NCI-H2081 treated with DMSO at 0.1 percent for 48 hours (cell line): ENCODE measurements at regions not wholly inside any gene's neighbourhood (a gene's known extent, or its start where the extent isn't known, plus 50 kb on each side); places are given as distances from the start of the nearest gene placed in this dataset.
"Not testable (repeated sequence)": the region's sequence is repeated elsewhere in the genome, so short reads cannot be mapped to it uniquely, and the experiment has no call there.

ENCODE experiments used
- DNase-seq: peaks from one replicate; lab custom pipeline; 2025; lab: John Stamatoyannopoulos, UW

DNA sequence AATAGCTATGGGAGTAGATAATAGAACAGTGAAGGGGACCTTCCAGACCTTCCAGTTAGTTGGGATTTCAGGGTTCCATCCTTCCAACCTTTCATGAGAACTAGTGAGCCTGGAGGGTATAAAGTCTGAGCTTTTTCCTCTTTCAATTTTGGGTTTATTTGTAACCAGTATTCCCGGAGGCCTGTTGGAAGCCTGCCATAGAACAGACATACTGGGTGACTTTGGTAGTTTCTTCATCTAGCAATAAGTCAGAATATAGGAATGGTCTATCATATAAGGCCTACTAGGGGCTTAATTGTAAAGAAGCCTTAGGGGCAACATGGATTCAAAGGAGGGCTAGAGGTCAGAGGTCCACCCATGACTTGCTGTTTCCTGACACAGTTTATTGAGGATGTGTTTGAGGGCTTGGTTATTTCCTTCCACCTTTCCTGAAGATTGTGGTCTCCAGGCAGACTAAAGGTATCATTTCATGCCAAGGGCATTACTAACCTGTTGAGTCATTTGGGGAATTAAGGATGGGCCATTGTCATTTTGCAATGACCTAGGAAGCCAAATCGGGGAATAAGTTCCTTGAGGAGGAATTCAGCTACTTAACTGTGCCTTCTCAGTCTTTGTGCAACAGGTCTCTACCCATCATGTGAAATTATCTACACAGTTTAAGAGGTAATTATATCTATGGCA is 410.3 kb downstream of the SLC6A15 start:
- no peak for DNase-seq

DNA sequence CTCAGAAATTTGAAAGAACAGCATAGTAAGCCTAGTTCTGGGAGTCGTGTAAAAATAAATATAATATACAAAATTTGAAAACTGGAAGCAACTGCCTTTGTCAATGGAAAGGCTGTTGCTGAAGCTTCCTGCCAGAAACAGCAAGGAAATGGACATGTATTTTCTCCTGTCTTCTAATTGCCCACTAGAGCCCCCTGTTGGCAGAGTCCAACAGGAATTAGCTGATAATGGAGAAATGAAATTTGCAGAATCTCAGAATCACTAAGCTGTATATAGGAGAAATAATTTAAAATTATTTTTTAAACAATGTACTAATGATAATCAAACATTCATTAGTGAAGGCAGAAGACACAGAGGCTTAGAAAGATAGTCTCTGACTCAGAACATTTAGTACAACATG is 414.8 kb downstream of the SLC6A15 start:
- DNase-seq: no peak

DNA sequence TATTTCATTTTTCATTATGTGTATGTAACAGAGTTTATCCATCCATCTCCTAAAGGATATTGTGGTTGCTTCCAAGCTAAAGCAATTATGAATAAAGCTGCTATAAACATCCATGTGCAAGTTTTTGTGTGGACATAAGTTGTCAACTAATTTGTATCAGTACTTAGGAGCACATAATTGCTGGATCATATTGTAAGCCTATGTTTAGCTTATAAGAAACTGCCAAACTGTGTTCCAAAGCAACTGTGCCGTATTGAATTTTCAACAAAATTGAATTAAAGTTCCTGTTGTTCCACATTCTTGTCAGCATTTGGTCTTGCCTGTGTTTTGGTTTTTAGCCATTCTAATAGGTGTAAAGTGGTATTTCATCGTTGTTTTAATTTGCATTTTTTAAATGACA is 416.9 kb downstream of the SLC6A15 start:
- no peak for DNase-seq

DNA sequence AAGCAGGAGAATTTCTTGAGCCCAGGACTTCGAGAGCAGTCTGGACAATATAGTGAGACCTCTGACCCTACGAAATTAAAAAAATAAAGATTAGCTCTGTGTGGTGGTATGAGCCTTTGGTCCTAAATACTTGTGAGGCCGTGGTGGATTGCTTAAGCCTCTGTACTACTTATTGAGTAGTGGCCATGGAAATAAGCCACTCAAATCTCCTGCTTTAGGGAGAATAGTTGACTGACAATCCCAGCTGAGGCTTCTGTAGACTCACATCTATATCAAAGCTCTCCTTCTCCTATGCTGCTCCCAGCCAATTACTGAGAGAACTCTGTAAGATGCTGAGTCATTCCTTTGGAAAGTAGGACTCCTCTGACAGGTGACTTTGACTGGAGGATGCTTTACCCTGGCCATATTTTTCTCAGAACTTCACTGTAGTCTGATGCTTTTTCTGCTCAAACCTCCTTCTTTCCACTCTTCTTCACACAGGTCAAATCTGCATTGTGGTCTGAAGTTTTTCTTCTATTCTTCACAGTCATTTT is 420.2 kb downstream of the SLC6A15 start:
- DNase-seq: no peak

DNA sequence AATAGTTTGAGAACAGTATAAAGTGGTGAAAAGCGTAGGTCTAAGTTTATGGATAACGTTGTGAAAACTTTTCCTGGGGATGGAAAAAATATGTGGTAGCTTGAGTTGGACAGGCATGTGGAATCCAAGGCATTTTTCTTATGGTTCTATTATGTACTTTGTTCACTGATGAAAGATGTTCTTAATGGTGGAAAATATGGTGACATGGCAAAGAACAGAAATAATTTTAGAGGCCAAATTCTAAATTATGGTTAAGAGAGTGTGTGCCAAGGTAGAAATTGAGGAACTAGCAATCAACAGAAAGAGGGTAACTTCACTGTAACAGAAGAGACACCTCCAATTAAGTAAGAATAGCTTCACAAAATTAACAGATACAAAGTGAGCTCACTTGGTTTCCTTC is 427.8 kb downstream of the SLC6A15 start:
- no peak for DNase-seq

DNA sequence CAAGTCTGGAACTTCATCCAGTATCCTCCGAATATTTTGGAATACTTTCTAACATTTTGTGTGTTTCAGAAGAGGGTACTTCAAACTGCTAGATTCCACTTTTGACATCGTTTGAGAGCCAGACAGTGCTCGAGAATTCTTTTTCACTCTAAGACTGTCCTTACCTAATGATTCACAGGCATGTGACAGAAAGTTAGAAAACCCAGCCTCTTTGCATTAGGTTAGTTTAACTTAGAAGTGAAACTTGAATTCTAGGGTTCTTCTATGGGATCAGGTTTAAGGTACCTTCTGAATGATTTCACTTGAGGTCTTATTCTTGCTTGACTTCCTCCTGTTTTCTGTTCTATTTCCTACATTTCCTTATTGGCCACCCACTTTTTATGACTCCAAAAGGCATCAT is 431.8 kb downstream of the SLC6A15 start:
- DNase-seq: no peak

DNA sequence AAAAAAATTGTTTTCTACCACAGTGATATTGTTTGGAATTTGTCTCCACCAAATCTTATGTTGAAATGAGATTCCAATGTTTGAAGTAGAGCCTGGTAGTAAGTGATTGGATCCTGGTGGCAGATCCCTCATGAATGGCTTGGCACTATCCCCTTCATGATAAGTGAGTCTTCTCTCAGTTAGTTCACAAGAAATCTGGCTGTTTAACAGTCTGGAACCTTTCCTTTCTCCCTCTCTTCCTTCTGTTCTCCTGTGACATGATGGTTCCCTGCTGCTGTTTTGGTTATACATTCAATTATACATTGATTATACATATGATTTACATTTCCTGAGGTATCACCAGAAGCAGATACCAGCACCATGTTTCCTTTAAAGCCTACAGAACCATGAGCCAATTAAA is 442.2 kb downstream of the SLC6A15 start:
- no peak for DNase-seq

DNA sequence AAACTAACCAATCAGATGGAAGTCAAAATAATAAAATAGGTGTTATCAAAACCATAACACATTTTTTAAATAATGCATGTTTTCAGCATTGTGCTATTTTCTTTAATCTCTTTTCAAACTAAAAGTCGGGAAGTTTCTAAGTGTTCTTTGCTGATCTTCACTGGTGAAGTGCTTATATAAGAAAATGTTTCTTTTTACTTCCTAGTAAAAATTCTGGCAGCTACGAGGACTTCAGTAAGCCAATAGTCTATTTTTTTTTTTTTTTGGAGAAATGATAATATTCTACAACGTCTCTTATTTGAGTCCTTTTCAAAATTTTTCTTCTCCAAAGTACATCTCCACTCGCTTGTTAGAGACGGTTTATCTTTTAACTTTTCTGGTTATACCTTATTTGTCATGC is 448.0 kb downstream of the SLC6A15 start:
- no peak for DNase-seq

DNA sequence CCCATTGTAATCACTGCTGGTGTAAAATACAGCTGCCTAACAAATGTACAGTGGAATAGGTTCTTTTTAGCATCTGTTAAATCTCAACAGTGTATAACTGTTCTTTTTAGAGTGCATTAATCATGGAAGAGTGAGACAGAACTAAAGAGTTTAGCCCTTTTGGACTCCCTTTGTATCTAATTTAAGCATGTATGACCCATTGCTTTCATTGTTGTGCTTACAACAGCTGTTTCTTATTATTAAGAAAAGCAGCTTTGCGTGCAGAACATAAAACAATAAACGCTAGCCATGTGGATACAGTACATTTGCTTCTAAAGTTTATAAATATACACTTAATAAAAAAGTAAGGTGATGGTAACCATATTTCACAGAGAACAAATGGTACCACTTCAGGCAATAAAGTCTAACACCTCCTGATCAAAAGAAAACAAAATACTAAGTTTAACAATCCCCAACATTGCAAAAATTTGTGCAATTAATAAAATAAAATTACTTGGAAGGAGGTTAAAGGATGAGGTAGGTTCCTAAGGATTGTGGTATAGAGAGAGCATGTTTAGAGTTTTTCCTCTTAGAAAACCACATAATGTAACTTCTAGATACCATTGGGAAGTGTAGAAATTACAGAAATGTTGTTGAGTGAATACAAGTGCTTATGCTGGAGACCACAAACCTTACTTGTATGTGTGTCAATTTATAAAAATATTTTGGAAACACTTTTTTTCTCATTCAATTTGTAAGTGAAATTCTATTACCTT is 448.7 kb downstream of the SLC6A15 start:
- DNase-seq: no peak

DNA sequence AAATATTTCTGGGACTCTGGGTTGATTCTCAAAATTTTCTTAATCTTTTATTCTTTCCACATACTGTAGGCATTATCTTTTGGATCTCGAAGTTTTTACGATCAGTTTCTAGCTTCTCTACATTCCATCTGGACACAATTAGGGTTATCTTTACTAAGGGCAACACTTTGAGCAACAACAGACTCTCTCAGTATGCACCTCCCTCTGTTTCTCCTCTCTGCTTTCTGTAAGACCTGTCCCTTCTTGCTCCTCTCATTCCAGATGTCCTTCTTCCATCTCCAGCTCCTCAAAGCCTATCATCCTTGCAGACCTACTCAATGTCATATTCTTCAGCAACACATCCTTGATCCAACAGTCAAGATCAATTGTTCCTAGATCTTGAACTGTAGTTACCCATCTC is 457.0 kb downstream of the SLC6A15 start:
- DNase-seq: no peak

DNA sequence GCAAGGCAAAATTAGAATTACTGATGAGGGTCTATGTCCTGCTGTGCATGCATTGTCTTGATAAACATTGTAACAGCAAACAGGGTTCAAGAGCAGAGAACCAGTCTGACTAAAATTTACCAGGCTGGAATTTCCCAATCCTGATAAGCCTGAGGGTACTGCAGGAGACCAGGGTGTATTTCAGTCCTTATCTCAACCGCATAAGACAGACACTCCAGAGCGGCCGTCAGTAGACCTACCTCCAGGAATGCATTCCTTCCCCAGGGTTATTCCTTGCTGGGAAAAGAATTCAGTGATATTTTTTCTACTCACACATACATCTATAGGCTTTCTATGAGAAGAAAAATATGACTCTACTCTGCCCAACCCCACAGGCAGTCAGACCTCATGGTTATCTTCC is 466.1 kb downstream of the SLC6A15 start:
- not testable (repeated sequence) for DNase-seq

DNA sequence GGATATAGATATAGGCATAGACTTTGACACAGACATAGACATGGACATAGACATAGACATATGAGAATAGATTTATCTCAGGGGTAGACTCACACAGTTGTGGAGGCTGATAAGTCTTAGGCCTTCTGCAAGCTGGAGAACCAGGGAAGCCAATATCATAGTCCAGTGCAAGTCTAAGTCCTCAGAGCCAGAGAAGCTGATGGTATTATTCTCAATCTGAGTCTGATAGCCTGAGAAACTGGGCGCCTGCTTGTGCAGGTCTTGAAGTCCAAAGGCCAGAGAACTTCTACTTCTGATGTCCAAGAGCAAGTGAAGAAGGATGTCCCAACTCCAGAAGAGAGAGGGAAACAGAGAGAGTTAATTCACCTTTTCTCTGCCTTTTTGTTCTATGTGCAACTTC is 476.5 kb downstream of the SLC6A15 start:
- DNase-seq: no peak

DNA sequence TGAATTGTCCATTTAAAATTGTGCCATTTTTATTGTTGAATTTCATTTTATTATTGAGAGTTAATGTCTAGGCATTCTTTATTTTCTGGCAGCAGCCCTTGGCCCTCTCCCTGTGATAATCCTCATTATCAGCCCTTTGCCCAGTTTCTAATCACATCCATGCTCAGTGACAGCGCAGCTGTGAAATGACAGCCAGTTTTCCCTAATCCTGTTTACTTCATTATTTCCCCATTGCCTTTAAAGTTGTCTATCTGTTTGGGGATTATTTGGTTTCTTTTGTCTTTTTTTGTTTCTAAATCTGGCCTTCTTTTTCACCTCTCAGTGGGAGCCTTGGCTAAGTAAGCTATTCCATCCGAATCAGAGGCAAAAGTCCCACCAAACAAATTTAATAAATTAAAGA is 476.9 kb downstream of the SLC6A15 start:
- no peak for DNase-seq

DNA sequence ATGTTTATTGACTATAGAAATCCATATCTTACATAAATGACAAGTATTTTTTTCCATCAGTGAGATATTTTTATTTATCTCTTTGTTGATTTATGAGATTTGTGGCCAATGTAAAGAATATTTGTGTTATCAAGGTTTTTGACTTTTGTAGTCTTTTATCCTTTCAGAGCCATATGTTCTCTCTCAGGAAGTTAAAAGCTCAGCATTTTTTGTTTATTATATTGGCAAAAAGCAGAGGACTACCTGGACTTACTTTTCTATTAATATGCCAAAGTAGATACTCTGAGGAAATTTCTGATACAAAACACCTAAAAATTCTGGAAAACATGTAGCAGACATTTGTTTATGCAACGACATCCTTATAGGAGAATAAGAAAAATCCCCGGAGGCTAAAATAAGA is 490.3 kb downstream of the SLC6A15 start:
- DNase-seq: no peak

DNA sequence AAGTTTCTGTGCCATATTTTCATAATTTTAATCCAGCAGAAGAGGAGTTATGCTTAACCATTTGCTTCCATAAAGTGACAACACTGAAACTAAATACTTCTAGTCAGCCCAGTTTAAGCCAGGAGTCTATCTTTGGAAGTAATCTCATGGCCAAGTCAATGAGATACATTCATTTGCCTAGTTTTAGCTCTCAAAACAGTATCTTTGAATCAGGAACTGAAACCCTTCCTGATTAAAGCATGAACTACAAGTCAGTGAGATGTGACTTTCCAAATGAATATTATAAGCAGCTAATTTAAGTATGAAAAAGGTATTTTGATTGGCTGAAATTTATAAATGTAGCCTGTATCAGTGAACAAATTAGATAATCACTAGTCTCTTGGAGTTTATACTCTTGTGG is 491.5 kb downstream of the SLC6A15 start:
- no peak for DNase-seq

DNA sequence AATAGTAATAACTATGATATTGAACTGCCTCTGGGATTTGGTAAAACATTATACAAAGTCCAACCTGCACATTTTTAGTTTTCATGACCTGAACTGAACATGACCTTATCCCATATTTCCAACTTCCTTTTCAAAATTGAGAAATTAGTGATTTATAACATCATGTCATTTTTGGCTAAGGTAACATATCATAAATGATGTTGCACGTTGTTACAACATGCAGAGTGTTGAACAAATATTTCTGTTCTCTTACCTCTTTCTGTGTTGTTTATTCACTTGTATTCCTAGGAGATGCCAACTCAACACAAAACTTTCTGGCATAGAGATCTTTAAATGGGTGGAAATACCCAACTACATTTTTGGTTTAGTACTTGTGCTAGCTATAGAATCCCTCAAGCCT is 496.0 kb downstream of the SLC6A15 start:
- no peak for DNase-seq

DNA sequence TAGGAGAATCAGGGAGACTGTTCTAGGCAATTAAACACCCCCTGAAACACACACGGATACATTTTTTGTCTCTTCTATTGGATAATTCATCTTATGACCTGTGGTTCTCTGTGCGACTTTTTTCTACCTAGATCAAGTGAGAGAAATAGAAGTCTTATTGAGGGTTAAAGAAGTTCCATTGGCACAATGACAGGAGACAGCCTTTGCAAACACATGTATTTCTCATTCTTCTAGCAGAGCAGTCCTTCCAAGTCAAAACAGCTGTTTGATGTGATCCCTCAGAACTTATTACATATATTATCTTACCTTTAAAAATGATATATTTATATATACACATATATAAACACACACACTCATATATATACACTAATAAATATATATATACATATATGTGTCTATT is 496.7 kb downstream of the SLC6A15 start:
- no peak for DNase-seq

DNA sequence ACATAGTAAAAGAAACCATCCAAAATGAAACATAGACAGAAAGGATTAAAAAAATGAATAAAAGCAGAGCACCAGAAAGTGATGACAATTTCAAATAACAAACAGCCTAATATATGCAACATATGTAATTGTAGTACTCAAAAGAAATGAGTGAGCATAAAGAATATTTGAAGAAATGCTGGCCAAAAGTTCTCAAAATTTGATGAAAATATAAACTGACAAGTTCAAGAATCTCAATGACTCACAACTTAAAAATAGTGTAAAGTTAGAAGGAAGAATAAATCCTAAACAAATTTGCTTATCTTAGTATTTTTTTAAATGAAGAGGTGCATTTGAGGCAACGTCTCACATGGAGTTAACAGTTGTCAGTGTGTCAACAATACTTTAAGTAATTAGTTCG is 498.9 kb downstream of the SLC6A15 start:
- no peak for DNase-seq

DNA sequence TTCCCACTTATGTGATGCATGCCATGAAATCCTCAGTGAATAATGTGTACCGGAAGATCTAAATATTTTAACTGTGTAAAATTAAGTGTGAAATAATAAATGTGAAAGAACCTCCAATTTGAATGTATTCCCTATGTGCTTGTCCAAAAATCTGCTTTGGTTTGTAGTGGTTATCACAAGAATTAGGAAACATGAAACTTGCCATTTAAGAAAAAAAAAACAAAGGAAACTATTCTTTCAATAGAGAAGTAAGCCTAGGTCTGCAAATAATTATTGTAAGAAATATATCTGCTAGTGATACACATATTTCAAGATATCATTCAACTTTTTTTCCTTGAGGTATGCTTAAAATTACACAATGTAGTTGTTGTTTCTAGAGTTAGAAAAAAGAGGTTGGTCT is 500.4 kb downstream of the SLC6A15 start:
- DNase-seq: no peak

DNA sequence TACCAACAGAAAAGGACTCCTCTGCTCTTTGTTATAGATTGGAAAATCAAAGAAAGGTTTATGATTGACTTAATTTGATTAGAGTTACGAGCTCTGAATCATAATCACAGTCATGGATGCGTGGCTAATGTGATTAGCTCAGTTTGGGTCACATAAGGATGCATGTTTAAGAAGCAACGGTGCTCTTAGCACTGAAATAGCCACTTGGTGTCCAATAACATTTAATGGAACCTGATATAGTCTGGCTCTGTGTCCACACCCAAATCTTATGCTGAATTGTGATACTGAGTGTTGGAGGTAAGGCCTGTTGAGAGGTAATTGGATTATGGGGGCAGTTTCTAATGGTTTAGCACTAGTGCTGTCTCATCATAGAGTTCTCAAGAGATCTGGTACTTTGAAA is 501.6 kb downstream of the SLC6A15 start:
- no peak for DNase-seq

DNA sequence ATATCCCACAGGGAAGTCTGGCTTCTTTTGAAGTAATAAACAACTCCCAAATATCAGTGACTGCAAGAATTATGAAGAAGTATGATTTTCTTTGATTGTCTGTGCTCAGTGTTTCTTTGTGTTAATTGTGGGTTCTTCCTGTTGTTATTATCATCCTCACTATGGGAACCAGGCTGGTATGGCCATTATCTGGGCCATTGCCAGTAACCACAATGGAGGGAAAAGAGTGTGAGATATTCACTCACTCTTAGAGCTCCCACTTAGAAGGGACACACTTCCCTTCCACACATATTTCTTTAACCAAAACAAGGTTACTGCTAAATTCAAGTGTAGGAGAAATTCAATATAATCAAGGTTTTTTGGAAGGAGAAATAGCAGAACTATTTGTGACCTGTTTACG is 503.7 kb downstream of the SLC6A15 start:
- DNase-seq: no peak

DNA sequence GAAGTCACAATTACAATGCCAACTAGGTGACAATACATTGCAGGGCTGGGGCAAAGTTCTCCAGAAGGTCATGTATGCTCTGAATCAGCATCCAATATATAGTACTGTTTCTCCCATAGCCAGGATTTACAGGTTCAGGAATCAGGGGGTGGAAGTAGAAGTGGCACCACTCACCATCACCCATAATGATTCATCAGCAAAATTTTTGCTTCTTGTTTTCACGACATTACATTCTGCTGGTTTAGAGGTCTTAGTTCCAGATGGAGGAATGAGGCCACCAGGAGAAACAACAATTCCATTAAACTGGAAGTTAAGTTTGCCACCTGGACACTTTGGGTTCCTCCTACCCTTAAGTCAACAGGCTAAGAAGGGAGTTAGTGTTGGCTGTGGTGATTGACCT is 505.9 kb downstream of the SLC6A15 start:
- not testable (repeated sequence) for DNase-seq

DNA sequence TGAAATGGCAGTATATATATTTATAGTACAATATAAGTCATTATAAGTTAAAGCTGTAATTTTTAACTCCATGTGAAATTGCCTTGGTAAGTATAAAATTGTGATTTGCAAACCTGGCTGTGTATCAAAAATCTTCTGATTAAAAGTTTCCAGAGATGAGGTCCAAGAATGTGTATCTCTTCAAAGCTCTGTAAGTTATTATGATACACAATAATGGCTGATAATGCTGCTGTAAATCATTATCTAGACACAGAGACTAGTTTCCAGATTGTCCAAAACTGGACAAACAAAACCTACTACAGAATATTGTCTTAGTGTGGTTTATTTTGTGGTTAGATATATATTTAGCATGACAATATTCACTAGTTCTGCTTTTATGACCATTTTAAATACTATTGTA is 514.8 kb downstream of the SLC6A15 start:
- no peak for DNase-seq

DNA sequence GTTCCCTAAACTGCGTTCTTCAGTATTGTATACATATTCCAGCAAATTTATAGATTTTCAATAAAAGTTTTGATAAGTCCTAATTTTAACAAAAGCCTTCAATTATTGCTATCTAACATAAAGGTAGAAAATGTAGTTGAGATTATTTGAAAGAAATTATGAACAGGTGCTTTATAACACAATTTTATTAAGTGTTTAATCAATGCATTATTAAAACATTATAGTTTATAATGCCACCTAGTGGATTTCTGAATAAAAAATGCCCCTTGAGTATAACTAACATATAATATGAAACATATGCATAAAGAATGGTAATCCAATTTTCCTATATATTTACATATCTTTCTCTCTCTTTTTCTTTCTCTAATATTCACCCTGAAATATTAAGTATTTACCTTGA is 515.3 kb downstream of the SLC6A15 start:
- no peak for DNase-seq
